GM12878 (cell line): ENCODE measurements at regions not wholly inside any gene's neighbourhood (a gene's known extent, or its start where the extent isn't known, plus 50 kb on each side); places are given as distances from the start of the nearest gene placed in this dataset.
"Not testable (repeated sequence)": the region's sequence is repeated elsewhere in the genome, so short reads cannot be mapped to it uniquely, and the experiment has no call there.

Source experiments
- CTCF ChIP-seq, 3 experiments: IDR thresholded peaks in 2 of 3; conservative IDR thresholded peaks in 1 of 3; 2 replicates each; pipeline ENCODE4 v1.5.1; 2011; ENCODE audit warnings: low read depth in 3 of 3, low read length in 3 of 3, mild to moderate bottlenecking in 3 of 3, control low read depth in 2 of 3, moderate library complexity in 2 of 3, inconsistent platforms in 1 of 3, mixed read lengths in 1 of 3; ENCODE audit not compliant: control insufficient read depth in 2 of 3, insufficient read depth in 1 of 3; ENCODE audit errors: extremely low read depth in 1 of 3
- REST ChIP-seq: IDR thresholded peaks from 2 replicates; pipeline ENCODE4 v1.6.1; 2012; ENCODE audit warnings: mild to moderate bottlenecking, low read depth, low read length
- STAT1 ChIP-seq: fragments of 450-650 bp; conservative IDR thresholded peaks from 2 replicates; pipeline ENCODE4 v1.6.1; 2014; ENCODE audit warnings: antibody characterized with exemption, mild to moderate bottlenecking

- TF ChIP-seq STAT1; CTCF (IDR thresholded peaks at IDR 0.05 in 2 of 3, conservative IDR thresholded peaks at IDR 0.05 in 1 of 3; ENCODE audit: control insufficient read depth in 2 of 3, extremely low read depth in 1 of 3, insufficient read depth in 1 of 3, low read depth in 3 of 3, low read length in 3 of 3); REST: not testable (repeated sequence)
Observed at GRCh38 chr21:10402461-10402860, 118.9 kb upstream of the TPTE start.
